ENCODE measurements at regions not wholly inside any gene's neighbourhood (a gene's known extent, or its start where the extent isn't known, plus 50 kb on each side); places are given as distances from the start of the nearest gene placed in this dataset.

- TF ChIP-seq REST (IDR thresholded peaks at IDR 0.05; ENCODE audit: low read depth, low read length) (no peak), MAX (IDR thresholded peaks at IDR 0.05; ENCODE audit: low read depth, low read length) (no peak), FOS (IDR thresholded peaks at IDR 0.05; ENCODE audit: borderline replicate concordance, extremely low read depth, insufficient read length) (no peak), PBX3 (IDR thresholded peaks at IDR 0.05; ENCODE audit: insufficient replicate concordance, low read depth, low read length) (no peak)
Measured at GRCh38 chrX:1743663-1744062, 128.8 kb downstream of the ASMT start.
